ENCODE measurements at regions not wholly inside any gene's neighbourhood (a gene's known extent, or its start where the extent isn't known, plus 50 kb on each side); places are given as distances from the start of the nearest gene placed in this dataset.
"Not testable (repeated sequence)": the region's sequence is repeated elsewhere in the genome, so short reads cannot be mapped to it uniquely, and the experiment has no call there.

DNA sequence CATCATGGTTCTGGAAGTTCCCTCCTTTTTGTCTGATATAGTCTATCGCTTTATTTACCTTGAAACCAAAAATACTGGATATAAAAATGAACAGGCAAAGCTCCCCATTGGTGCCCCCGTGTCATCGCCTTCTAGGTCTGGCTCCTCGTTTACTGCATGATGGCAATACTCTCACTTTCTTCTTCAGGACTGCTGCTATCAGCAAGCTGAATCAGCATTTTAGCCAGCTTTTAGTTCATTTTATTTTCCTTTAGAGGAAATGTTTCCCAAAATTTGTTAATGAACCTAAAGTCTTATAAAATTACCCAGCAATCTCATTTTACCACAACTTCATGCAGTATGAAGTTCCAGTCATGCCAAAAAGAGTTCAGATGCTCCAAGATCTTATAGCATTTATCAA, 80.5 kb downstream of the ZIC3 start:
- DNase-seq (ENCODE audit: low read depth, low spot score): no peak

GRCh38 chrX:137651647-137652046, 85.7 kb downstream of the ZIC3 start:
- DNase-seq (ENCODE audit: low read depth, low spot score): no peak

GRCh38 chrX:137652086-137652485, 86.2 kb downstream of the ZIC3 start:
- DNase-seq (ENCODE audit: low read depth, low spot score): no peak

DNA sequence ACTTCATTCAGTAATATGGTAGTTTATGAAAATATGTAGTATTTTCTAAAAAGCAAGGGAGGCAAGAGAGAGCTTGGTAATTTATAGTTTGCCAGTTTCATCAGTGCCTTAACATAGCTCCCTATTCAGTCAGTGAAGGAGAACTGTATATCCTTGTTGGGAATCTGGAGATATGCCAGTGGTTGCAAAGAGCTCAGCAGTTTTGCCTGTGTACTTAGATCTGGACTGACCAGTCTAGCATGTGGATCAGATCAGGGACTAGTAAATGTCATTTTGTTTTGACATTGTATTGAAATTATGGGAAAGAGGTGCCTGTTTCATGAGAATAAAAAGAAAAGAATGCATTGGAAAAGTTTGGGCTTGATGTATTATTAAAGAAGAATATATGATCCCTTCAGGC, 88.6 kb downstream of the ZIC3 start:
- DNase-seq (ENCODE audit: low read depth, low spot score): no peak

- no peak for DNase-seq (ENCODE audit: low read depth, low spot score)
Measured at GRCh38 chrX:137667776-137668175, 101.8 kb downstream of the ZIC3 start.

- DNase-seq (ENCODE audit: low read depth, low spot score): no peak
Measured at GRCh38 chrX:137684591-137684990, 118.7 kb downstream of the ZIC3 start.

DNA sequence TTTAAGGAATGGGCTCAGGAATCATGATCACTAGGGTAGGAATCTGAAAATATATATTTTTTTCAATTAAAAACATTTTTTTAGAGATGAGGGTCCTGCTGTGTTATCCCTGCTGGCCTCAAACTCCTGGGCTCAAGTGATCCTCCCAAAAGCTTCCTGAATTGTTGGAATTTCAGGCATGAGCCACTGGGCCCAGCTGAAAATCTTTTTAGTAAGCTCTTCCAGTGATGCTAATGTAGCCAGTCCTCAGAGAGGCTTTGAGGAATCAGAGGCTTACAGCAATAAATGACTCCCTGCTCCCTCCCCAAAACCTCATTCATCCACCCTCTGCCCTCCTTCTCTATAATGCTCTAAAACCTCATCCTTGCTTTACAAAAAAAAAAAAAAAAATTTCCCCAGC, 129.5 kb downstream of the ZIC3 start:
- no peak for DNase-seq (ENCODE audit: low read depth, low spot score)

- DNase-seq (ENCODE audit: low read depth, low spot score): no peak
Measured at GRCh38 chrX:137707348-137707747, 141.4 kb downstream of the ZIC3 start.

DNA sequence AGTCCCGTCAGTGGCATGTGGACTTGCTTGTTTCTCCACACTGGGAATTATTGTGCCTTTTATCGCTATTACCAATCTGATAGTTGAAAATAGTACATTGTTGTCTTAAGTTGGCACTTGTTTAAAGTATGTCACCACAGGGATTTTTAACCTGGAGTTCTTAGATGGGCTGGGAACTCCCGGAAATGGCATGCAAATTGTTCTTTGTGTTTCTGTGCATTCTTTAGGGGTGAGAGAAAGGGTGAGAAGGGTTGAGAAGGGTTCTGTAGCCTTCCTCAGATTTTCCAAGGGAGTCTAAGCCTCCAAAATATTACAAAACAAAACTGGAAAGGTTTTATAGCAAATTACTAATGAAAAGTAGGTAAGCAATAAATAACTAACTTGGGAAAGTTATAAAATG, 176.9 kb downstream of the ZIC3 start:
- DNase-seq (ENCODE audit: low read depth, low spot score): no peak

DNA sequence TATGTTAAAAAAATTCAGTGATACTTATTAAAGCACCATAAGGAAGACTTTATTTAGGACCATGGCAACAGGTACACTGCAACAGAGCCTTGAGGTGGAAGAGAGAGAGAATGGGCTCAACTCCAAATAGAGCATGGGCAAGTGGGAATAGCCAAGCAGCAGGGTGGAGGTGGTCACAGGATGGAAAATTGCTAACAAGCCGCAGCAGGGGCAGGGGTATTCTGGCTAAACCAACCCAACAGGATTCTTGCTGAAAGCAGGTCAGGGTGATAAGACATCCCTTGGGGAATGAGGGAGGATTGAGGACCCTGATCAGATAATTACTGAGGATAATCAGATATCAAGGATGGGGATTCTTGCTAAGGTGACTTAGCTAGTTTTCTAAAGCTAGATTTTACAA, 177.5 kb downstream of the ZIC3 start:
- no peak for DNase-seq (ENCODE audit: low read depth, low spot score)

DNA sequence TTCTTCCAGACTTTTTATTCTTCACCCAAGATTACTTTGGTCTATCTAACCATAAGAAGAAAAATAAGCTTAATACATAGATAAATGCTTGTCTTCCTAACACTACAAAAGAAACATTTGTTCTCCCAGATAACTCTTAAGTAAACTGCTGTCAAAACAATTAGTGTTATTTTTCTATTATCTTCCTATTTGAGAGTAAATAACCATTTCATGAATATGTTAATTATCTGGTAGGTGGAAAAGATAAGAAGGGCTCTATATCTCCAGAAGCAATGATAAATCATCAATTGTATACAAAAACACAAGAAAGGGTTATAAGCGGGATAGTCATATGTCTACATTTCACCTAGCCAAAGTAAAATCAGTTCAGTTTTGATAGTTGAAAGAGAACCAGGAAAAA, 180.4 kb downstream of the ZIC3 start:
- no peak for DNase-seq (ENCODE audit: low read depth, low spot score)

DNA sequence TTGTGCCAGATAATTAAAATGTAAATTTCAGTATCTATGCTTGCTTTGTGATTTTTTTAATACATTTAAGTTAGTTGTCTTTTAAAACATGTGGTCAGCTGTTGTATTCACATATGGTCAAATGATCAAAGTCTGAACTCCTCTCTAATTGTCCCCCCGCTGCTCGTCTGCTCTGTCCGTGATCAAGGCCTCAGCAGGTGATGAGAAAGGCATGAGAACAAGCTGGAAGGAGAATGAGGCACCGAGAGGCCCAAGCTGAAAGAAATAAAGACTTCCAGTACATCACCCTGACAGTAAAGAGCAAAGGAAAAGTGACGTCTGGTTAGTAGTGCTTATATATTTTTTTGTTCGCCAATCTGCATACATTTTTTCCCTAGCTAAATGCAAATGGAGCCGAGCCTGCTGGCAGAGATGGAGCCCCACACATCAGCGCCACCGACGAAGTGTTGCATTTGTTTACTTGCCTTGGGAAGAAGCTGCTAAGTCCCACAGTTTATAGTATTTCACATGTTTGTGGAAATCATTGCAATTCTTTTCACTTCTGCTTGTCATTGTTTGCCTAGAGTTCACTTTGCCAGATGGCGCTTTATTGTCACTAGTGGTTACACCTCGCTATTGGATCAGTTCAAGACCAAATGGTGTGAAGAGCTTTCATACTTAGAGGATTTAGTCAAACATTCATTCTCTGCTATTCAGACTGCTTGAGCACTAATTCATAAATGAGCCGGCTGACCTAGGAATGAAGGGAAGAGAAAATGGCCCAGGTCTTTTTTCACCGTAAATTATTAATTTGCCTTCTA, 181.5 kb downstream of the ZIC3 start:
- no peak for DNase-seq (ENCODE audit: low read depth, low spot score)

DNA sequence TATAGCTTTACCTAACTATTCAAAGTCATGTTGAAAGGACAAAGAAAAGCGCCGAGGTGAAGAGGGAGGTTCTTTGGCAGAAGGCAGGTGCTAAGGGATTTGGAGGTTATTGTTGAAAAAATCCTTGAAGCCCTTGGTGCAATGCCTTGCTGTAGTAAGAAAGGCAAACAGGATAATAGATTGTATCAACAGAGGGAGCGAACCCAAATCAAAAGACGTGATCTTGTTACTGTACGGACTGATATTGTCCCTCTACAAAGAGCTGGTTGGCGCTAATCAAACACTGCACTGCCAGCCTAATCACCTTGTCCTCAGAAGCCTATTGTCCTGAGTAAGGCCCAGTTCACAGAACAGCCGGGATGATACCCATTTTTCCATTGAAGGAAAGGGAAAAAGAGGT, 182.9 kb downstream of the ZIC3 start:
- DNase-seq (ENCODE audit: low read depth, low spot score): no peak

DNA sequence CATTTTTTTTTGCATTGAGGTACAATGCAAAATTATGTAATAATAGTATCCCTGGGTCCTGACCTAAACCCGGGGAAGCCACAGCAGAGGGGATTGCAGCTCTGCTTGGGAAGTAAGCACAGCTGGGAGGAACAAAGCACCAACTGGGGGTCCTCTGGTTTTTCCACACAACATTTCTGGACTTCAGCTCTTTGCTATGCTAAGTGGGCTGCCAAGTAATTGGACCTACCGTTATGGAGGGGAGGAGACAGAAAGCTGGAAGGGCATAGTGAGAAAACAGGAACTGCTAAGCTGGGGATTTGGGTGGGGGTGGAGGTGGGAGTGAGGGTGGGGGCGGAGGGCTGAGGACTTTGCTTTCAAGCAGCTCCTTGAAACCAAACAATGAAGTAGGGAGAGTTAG, 183.3 kb downstream of the ZIC3 start:
- DNase-seq (ENCODE audit: low read depth, low spot score): no peak

DNA sequence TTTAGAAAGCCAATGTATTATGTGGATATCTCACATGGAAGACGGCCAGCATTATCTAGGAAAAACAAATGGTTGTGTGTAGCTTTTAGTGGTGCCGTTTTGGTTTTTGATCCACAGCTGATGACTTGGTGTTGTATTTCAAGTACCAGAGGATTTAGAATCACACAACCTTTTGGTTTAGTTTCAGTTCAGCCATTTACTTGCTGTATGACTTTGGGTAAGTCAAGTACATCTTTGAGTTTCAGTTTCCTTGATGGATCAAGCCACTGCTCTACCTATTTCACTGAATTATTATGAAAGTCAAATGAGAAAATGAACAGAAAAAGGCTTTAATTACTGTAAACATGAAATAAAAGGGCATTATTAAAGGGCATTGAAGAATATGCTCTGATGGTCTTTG, 205.6 kb downstream of the ZIC3 start:
- DNase-seq (ENCODE audit: low read depth, low spot score): no peak

DNA sequence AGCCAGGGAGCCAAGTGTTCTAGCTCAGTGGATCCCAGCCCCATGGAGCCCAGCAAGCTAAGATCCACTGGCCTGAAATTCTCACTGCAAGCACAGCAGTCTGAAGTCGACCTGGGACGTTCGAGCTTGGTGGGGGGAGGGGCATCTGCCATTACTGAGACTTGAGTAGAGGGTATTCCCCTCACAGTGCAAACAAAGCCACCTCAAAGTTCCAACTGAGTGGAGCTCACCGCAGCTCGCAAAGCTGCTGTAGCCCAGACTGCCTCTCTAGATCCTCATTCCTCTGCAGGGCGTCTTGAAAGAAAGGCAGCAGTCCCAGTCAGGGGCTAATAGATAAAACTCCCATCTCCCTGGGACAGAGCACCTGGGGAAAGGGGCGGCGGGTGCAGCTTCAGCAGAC, 226.3 kb downstream of the ZIC3 start:
- DNase-seq (ENCODE audit: low read depth, low spot score): no peak

GRCh38 chrX:137797926-137798325, 232.0 kb downstream of the ZIC3 start:
- not testable (repeated sequence) for DNase-seq (ENCODE audit: low read depth, low spot score)

GRCh38 chrX:137823257-137823656, 257.3 kb downstream of the ZIC3 start:
- no peak for DNase-seq (ENCODE audit: low read depth, low spot score)

DNA sequence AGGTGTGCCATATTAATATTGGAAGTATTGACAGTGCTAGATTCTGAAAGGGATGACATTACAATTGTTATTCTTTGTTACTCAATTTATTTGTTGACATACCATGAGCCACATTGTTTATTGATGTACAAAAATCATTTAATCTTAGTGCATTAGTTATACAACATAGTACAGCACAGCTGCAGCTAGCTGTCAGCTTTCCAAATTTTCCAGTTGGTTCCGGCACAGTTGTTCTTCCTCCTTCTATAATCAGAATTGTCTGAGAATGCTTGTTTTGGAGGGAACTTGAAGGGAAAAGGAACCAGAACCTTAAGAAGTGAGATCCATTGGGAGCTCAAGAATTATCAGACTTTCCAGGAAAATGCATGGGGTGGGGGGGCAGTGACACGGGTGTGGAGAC, 281.4 kb downstream of the ZIC3 start:
- DNase-seq (ENCODE audit: low read depth, low spot score): no peak

DNA sequence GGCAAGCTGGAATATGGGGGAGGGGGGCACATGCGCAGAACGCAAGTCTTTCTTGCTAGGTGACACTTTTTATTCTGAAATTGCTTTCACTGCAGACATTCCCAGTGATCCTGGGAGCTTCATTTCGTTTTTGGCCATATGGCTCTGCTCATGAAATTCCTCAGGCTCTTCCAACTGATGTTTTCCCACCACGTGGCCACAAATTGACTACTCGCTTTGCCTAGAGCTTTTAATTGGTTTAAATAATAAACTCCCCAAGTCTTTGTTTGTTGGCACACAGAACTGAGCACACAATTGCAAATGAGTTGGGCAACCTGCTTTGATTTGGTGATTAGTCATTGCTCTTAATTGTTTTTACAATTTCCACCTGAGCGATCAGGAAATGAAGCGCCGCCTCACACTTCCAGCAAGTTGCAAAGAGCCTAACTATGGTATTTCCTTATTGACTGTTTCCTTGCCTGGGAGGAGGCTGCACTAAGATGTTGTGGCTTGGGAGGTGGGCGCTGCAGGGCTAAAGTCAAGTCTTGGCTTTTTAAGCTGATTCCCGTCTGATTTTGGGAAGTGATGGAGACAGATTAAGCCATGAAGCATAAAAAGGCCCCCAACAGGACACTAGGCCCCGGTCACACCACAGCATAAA, 282.5 kb downstream of the ZIC3 start:
- no peak for DNase-seq (ENCODE audit: low read depth, low spot score)

DNA sequence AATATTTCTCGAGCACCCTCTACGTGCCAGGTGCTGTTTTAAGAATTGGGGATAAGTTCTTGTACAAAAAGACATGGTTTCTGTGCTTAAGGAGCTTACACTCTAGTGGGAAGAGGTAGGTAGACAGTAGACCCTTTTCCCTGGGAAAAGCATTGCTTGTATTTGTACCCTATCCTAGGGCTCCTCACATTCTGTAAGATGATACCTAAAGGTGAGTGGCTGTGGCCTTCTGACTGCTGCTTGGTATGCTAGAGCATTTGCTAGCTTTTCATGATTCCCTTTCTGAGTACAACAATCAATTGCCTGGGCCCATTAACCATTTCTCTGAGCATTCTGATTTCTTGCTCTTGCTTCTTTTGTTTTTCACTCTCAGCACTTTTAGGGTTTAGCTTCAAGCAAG, 286.6 kb downstream of the ZIC3 start:
- DNase-seq (ENCODE audit: low read depth, low spot score): no peak

DNA sequence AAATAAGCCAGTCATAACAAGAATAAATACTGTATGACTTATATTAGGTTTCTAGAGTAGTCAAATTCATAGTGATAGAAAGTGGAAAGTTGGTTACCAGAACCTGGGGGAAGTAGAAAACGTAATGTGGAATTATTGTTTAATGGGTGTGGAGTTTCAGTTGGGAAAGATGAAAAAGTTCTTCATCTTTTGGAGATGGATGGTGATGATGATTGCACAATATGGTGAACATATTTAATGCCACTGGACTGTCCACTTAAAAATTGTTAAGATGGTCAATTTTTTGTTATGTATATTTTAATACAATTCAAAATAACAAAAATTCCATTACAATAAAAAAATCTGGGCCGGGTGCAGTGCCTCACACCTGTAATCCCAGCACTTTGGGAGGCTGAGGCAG, 289.6 kb downstream of the ZIC3 start:
- DNase-seq (ENCODE audit: low read depth, low spot score): no peak

- no peak for DNase-seq (ENCODE audit: low read depth, low spot score)
Measured at GRCh38 chrX:137858106-137858505, 292.2 kb downstream of the ZIC3 start.

DNA sequence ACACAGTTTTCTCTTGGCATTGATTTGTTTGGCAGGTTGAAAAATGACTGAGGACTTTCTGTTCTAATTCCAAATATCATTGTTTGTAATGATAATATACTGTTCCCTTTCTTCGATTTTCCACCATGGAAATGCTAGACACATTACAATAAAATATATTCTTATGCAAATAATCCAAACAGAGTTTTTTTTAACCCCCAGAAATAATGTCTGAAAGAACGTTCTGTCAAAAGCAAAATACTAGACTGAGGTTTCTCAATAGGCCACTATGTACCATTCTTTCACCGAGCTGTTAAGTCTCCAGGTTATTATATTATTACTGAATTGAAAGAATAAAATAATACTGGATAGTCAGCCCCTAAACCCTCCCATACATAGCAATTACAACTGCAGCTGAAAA, 312.5 kb downstream of the ZIC3 start:
- DNase-seq (ENCODE audit: low read depth, low spot score): no peak

All from iPS DF 19.7 (cell line).